Tibial nerve (tissue), 3 donors: ENCODE measurements at regions not wholly inside any gene's neighbourhood (a gene's known extent, or its start where the extent isn't known, plus 50 kb on each side); places are given as distances from the start of the nearest gene placed in this dataset.

ENCODE experiments used
- POLR2A ChIP-seq, 2 donors: fragments of 450-650 bp; IDR thresholded peaks; one replicate each; pipeline ENCODE4 v1.6.1; 2017; ENCODE audit warnings: antibody characterized with exemption in 2 of 2, mild to moderate bottlenecking in 2 of 2, moderate library complexity in 2 of 2
- TF ChIP-seq, protein P1 (sequence below), 5 experiments: fragments of 200-600 bp in 3 of 5; fragments of 450-650 bp in 2 of 5; sonication (generic) in 3 of 5; IDR thresholded peaks; one replicate each; pipeline ENCODE4 v1.5.1; 2016 to 2019; ENCODE audit warnings: antibody characterized with exemption in 5 of 5, mild to moderate bottlenecking in 3 of 5, moderate library complexity in 2 of 5

GRCh38 chr6:28721372-28721771 is 195.7 kb downstream of the GPX5 start:
- TF ChIP-seq, protein P1, sequence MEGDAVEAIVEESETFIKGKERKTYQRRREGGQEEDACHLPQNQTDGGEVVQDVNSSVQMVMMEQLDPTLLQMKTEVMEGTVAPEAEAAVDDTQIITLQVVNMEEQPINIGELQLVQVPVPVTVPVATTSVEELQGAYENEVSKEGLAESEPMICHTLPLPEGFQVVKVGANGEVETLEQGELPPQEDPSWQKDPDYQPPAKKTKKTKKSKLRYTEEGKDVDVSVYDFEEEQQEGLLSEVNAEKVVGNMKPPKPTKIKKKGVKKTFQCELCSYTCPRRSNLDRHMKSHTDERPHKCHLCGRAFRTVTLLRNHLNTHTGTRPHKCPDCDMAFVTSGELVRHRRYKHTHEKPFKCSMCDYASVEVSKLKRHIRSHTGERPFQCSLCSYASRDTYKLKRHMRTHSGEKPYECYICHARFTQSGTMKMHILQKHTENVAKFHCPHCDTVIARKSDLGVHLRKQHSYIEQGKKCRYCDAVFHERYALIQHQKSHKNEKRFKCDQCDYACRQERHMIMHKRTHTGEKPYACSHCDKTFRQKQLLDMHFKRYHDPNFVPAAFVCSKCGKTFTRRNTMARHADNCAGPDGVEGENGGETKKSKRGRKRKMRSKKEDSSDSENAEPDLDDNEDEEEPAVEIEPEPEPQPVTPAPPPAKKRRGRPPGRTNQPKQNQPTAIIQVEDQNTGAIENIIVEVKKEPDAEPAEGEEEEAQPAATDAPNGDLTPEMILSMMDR (IDR thresholded peaks at IDR 0.05) = no peak
- TF ChIP-seq POLR2A (IDR thresholded peaks at IDR 0.05) = no peak
